ENCODE measurements at regions not wholly inside any gene's neighbourhood (a gene's known extent, or its start where the extent isn't known, plus 50 kb on each side); places are given as distances from the start of the nearest gene placed in this dataset.

- Histone ChIP-seq H3K4me3 (no peak overlapping the region), H3K4me1 (no peaks in the 10 kb centered on the region), H3K9me3 (no peaks in the 10 kb centered on the region), H3K36me3 (no peaks in the 10 kb centered on the region), H3K27ac (no peak overlapping the region), H3K27me3 (no peaks in the 10 kb centered on the region)
- intact Hi-C loops (cut with DNase I), result no loop called here
- no peak for ATAC-seq
- DNase-seq, result no peak
- no peak for TF ChIP-seq CTCF (IDR thresholded peaks at IDR 0.05)
Measured at GRCh38 chr7:10798044-10798443, 175.6 kb upstream of the PHF14 start.

DNA sequence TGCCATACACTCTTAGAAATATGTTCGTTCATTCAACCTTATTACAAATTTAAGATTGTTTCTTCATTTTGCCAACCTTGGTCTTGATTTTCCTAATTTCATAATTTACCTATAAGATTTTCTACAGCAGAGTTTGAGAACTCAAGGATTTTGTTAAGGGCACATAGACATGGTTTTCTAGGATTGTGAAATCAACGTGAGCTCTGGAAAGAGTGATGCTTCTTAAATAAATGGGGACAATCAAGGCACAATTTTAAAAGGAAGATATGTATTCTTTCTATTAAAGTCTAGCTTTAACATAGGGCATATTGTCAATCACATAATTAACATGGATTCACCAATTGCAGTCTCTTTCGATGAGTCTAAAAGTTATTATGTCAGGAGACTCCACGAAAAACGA, 174.2 kb upstream of the PHF14 start:
- TF ChIP-seq CTCF (IDR thresholded peaks at IDR 0.05), result no peak
- Histone ChIP-seq H3K27me3 (no peaks in the 10 kb centered on the region), H3K4me1 (no peaks in the 10 kb centered on the region), H3K9me3 (no peaks in the 10 kb centered on the region), H3K27ac (no peak overlapping the region), H3K4me3 (no peak overlapping the region), H3K36me3 (no peaks in the 10 kb centered on the region)
- intact Hi-C loops (cut with DNase I), result no loop called here
- no peak for DNase-seq
- ATAC-seq, result no peak

- no peaks in the 10 kb centered on the region for H3K4me1 ChIP-seq
- no peak overlapping the region for H3K27ac ChIP-seq
- intact Hi-C loops (cut with DNase I), result no loop called here
- no peak for DNase-seq
- TF ChIP-seq CTCF (IDR thresholded peaks at IDR 0.05), result no peak
- H3K4me3 ChIP-seq, result no peak overlapping the region
- no peaks in the 10 kb centered on the region for H3K27me3 ChIP-seq
- no peak for ATAC-seq
- no peaks in the 10 kb centered on the region for H3K36me3 ChIP-seq
- H3K9me3 ChIP-seq, result no peaks in the 10 kb centered on the region
Measured at GRCh38 chr7:10802011-10802410, 171.7 kb upstream of the PHF14 start.

DNA sequence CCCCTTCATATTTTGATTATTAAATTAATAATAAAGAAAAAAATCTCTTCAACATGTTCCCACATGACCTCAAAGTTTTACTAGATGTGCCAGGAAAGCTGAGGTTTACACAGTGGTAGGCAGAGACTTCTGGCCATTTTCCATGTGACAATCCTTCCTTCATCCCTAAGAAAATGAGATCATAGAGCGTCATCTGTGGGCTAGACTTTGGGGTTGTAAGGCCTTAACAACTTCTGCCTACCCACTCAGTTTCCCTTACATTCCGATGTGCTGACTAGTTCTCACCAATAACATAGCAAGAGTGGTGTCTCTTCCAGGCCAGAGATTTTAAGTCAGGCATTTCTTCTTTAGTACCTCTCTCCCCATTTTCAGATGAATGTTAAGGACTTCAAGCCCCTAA, 171.1 kb upstream of the PHF14 start:
- DNase-seq (no peak), ATAC-seq (no peak)
- H3K27me3 ChIP-seq, result no peaks in the 10 kb centered on the region
- H3K36me3 ChIP-seq, result no peaks in the 10 kb centered on the region
- no peaks in the 10 kb centered on the region for H3K9me3 ChIP-seq
- H3K27ac ChIP-seq, result no peak overlapping the region
- intact Hi-C loops (cut with DNase I), result no loop called here
- no peak for TF ChIP-seq CTCF (IDR thresholded peaks at IDR 0.05)
- H3K4me3 ChIP-seq, result no peak overlapping the region
- H3K4me1 ChIP-seq, result no peaks in the 10 kb centered on the region

DNA sequence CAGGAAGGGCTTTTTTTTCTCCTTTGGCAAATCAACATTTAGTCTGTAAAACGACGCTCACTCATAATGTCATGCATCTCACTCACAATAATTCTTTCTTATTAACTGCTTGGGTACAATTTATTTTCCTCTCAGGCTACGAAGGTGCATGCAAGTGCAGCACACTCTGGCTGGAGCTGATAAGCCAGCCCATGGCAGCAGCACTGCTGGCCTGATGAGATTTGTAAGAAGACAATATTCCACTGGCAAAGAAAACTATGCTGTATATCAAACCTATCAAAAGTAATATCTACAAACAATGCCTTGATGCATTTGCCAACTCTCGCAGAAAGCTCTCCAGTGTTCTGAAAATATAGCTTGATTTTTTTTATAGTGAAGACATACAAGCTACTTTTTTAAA, 170.0 kb upstream of the PHF14 start:
- intact Hi-C loops (cut with DNase I), result no loop called here
- TF ChIP-seq CTCF (IDR thresholded peaks at IDR 0.05), result no peak
- H3K27ac ChIP-seq, result no peak overlapping the region
- H3K27me3 ChIP-seq, result no peaks in the 10 kb centered on the region
- DNase-seq (no peak), ATAC-seq (no peak)
- no peaks in the 10 kb centered on the region for H3K36me3 ChIP-seq
- H3K4me3 ChIP-seq, result no peak overlapping the region
- no peaks in the 10 kb centered on the region for H3K9me3 ChIP-seq
- no peaks in the 10 kb centered on the region for H3K4me1 ChIP-seq

All from left lung (tissue), 4 donors.